ENCODE measurements at regions not wholly inside any gene's neighbourhood (a gene's known extent, or its start where the extent isn't known, plus 50 kb on each side); places are given as distances from the start of the nearest gene placed in this dataset.

GRCh38 chr20:24340933-24341332, 128.5 kb upstream of the SYNDIG1 start:
- no peak for FAIRE-seq
- no peak for DNase-seq (ENCODE audit: extremely low spot score, insufficient read length, low read depth)

DNA sequence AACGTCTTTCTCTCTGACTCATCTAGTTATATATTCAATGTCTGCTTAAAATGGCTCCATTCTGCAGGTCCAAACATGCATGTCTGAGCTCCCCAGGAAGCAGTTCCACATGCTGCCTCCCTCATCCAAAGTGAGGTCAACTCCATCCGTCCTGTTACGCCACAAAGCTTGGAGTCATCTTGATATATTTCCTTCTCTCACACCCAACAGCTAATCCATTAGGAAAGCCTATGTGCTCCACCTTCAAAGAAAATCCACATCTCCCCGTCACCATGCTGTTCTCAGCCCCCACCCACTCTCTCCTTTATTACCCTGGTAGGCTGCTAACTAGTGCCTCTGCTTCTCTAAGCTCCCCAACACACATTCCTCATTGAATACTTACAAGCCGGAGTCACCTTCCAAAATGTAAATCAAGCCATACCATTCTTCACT, 130.2 kb upstream of the SYNDIG1 start:
- no peak for DNase-seq (ENCODE audit: extremely low spot score, insufficient read length, low read depth)

DNA sequence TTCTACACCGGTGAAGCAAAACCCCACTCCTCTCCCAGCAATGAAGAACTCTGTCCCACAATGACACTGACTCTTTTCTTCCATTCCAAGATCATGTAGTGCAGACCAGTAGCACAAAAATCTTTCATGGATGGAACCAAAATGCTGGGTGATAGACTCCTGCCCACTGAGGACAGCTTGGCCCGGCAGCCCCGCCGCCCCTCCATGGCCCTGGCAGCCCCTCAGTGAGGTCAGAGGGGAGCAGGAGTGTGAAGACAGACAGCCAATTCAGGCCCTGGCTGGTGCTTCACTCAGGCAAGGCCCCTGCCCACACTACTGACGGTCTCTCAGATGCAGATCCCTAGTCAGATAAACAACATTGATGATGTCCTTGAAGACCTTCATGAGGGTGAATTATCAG, 131.9 kb upstream of the SYNDIG1 start:
- DNase-seq (ENCODE audit: extremely low spot score, insufficient read length, low read depth) = no peak
- FAIRE-seq = no peak

More for the DNA sequence above, 130.2 kb upstream of the SYNDIG1 start:
- FAIRE-seq = no peak

GRCh38 chr20:24337069-24337468, 132.4 kb upstream of the SYNDIG1 start:
- DNase-seq (ENCODE audit: extremely low spot score, insufficient read length, low read depth) = no peak

DNA sequence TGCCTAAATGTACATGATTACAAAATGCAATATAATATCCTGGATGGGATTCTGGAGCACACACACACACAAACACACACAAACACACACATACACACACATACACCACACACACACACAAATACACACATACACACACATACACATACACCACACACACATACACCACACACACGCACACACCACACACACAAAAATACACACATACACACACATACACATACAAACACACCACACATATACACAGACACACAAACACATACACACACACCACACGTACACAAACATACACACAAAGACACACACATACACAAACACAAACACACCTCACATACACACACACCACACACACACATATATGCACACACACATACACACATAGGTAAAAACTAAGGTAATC, 134.6 kb upstream of the SYNDIG1 start:
- FAIRE-seq = peak; percentile 35

More at GRCh38 chr20:24337069-24337468, 132.4 kb upstream of the SYNDIG1 start:
- no peak for FAIRE-seq

DNA sequence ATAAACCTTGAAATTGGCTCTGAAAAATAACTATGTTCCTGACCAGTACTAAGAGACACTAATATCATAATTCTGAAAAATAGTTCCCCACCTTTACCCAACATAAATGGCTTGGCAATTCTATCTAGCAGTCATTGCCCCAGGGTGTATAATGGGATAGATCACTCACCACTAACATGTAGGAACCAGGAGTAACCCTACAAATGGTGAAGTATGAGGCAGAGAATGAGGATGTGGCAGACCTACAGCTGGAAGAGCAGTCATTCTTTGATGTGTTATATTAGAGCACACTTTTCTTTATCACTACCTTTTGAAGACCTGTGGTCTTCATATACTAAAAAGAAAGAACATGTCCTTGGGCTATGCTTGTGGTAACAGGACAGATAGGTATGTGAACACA, 136.5 kb upstream of the SYNDIG1 start:
- FAIRE-seq (no peak), DNase-seq (ENCODE audit: extremely low spot score, insufficient read length, low read depth) (no peak)

More for the DNA sequence above, 134.6 kb upstream of the SYNDIG1 start:
- DNase-seq (ENCODE audit: extremely low spot score, insufficient read length, low read depth) = no peak

DNA sequence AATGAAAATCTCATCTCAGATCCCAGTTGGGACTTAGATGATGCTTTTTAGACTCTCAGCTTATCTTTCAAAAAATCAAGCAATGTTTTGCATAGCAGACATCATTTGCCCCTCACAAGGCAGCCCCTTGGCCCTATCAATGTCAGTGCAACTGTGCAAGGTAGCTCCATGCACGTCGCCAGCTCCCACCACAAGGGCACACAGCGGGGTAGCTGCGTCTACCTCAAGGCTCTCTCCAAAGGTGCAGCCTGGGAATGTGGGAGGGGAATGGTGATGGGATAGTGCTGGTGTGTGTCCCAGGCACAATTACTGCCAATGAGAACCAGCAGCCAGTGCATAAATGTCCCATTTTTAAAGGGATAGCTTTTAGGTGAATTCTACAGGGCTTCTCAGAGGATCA, 137.5 kb upstream of the SYNDIG1 start:
- FAIRE-seq (no peak), DNase-seq (ENCODE audit: extremely low spot score, insufficient read length, low read depth) (no peak)

- no peak for FAIRE-seq
- no peak for DNase-seq (ENCODE audit: extremely low spot score, insufficient read length, low read depth)
Measured at GRCh38 chr20:24328901-24329300, 140.5 kb upstream of the SYNDIG1 start.

- FAIRE-seq (no peak), DNase-seq (ENCODE audit: extremely low spot score, insufficient read length, low read depth) (no peak)
Measured at GRCh38 chr20:24321973-24322372, 147.5 kb upstream of the SYNDIG1 start.

DNA sequence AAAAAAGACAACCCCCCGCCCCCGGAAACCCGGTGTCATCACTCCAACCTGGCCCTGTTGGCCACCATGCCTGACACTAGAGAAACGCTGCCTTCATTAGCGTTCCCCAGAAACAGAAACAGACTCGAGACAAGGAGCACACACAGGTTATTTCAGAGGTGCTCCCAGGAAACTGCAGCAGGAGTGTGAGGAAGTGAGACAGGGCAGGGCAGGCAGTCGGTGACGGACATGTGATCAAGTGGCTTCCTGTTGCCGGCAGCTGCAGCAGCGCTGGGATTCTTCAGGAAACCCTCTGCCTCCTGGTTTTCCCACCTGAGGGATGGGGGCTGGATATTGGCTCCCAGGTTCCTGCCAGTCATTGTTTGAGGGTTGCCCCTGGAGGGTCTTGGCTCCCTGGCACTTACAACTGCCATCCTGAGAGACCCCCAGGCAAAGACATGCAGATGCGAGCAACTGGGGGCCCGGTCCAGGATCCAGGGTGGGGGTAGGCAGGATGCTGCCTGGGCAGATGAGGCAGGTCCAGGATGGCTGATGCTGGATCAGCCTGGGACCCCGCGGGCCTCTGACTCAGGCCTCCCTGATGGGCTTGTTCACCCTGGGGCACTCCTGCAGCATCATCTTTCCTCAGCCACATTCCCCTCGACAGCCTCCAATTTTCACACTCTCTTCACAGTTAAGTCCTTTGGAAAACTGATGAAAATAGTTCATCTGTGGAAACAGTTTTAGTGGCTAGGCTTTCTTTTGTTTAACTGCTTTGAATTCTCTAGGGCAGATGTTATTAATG, 150.7 kb upstream of the SYNDIG1 start:
- FAIRE-seq (no peak), DNase-seq (ENCODE audit: extremely low spot score, insufficient read length, low read depth) (no peak)

GRCh38 chr20:24317224-24317623, 152.2 kb upstream of the SYNDIG1 start:
- DNase-seq (ENCODE audit: extremely low spot score, insufficient read length, low read depth) (no peak), FAIRE-seq (no peak)

GRCh38 chr20:24316731-24317130, 152.7 kb upstream of the SYNDIG1 start:
- FAIRE-seq = no peak
- DNase-seq (ENCODE audit: extremely low spot score, insufficient read length, low read depth) = no peak

- DNase-seq (ENCODE audit: extremely low spot score, insufficient read length, low read depth) = no peak
Measured at GRCh38 chr20:24314053-24314452, 155.4 kb upstream of the SYNDIG1 start.

DNA sequence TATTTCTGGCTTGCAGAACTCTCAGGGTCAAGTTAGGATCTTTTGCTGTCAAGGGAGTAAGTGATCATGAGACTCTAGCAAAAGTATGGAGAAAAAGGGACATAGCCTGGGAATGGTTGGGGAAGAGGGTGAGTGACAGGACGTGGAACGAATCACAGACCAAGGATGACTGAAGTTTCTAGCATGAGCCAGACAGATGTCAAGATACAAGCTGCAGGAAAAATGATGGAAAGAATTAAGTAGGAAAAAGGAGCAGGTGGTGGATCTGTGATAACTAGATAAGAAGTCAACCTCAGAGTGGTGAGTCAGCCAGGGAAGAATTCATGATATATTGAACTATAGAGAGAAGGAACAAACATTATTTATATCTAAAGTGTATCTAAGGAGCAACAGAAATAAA, 159.8 kb upstream of the SYNDIG1 start:
- DNase-seq (ENCODE audit: extremely low spot score, insufficient read length, low read depth) (no peak), FAIRE-seq (no peak)

More at GRCh38 chr20:24314053-24314452, 155.4 kb upstream of the SYNDIG1 start:
- no peak for FAIRE-seq

DNA sequence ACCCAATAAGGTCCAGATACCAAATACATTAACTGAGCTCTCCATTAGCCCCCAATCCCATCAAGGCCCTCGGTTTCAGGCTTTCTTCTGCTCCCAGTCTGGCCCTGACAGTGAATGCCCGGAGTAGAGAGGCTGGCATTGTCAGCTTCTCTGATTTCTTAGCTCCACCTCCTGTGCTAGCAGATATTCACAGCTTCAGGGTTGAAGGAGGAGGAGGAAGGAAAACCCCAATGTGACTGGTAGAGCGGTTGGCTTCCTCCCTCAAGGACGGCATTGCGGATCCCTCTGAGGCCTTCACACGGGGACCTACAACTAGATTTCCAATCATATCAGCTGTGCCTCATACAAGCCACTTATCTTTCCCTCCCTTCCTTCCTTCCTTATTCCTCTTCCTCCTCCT, 164.1 kb upstream of the SYNDIG1 start:
- DNase-seq (ENCODE audit: extremely low spot score, insufficient read length, low read depth) (no peak), FAIRE-seq (no peak)

DNA sequence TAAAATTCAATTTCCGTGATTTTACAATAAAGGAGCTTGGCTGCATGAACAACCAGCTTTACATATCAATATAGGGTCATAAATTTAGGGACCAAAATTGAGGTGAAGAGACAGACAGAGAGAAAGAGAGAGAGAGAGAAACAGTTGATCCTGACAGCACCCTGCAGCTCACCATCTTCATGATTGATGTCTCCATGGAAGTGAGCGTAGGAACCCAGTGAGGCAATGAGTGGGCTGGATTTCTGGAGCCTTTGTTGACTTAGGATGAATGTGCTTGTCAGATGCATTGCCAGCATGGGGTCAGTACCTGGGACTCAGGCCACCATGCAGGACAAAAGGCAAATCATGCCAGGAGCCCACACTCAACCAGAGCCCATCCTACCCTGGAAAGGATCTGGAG, 165.1 kb upstream of the SYNDIG1 start:
- FAIRE-seq (no peak), DNase-seq (ENCODE audit: extremely low spot score, insufficient read length, low read depth) (no peak)

DNA sequence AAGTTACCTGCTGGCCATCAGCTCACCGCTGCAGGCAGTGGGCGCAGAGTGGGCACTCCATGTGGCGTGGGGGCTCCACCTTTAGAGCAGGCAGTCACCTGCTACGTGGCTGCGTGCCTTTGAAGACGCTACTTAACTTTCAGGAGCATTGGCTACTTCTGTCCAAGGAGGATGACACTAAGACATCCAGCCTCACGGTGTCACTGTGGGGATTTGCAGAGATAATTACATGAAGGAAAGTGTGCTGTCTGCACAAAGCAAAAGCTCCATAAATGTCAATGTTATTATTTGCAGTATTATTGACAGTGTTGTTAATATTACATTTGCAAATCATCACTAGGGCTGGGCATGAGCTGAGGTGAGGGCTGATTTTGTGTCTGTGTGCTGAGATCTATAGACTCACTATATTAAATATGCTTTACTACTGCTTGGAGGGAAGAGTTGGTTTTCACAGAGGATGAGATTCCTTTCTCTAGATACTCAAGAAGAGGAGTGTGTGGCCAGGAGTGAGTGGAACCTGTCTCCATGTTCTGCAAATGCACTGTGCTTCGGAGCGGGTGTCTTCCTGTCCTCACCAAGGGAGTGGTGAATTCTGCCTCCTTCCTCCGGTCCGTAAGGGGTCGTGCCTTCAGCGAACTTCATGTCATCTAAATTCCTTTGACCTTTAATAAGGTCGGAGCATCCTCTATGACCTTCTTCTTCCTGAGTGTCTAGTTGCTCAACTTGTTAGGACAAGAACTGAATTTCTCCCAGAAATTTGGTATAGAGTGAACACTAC, 165.8 kb upstream of the SYNDIG1 start:
- DNase-seq (ENCODE audit: extremely low spot score, insufficient read length, low read depth) = no peak
- no peak for FAIRE-seq

DNA sequence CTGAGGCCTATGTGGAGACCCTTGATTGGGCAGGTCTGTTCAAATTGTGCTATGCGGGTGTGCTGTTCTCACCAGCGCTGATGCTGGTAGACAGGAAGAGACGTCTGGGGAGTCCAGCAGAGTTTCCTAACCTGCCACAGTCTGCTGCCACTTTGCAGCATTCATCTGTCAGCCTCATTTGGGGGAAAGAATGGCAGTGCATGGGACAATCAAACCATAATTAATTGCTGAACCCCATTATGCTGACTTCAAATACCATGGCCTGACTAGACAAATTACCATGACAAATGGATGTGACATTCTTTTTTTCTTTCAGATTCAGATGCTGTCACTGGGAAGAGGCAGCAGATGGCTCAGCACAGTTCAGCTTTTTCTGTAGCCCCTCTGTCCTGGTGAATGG, 171.4 kb upstream of the SYNDIG1 start:
- no peak for DNase-seq (ENCODE audit: extremely low spot score, insufficient read length, low read depth)

GRCh38 chr20:24296477-24297261, 172.8 kb upstream of the SYNDIG1 start:
- no peak for DNase-seq (ENCODE audit: extremely low spot score, insufficient read length, low read depth)
- FAIRE-seq = no peak

More for the DNA sequence above, 171.4 kb upstream of the SYNDIG1 start:
- FAIRE-seq = no peak

DNA sequence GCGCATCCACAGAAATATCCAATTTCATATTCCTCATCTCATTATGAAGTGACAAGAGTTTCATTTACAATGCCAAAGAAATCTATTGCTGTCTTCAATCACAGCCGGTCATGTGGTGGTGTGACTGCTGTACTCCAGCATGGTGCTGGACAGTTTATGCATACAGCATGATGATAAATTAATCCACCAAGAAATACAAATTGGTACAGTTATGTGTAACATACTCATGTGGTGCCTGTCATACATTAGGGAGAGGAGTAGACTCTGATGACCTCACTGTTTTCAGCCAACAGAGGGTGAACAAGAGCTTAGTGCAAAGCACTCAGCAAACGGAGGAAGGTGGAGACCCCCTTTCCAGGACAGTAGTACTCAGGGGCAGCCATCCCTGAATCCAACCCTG, 178.4 kb upstream of the SYNDIG1 start:
- FAIRE-seq = no peak
- DNase-seq (ENCODE audit: extremely low spot score, insufficient read length, low read depth) = no peak

Measured in GM18507 (cell line).